Ascending aorta (tissue), 2 donors: ENCODE measurements at regions not wholly inside any gene's neighbourhood (a gene's known extent, or its start where the extent isn't known, plus 50 kb on each side); places are given as distances from the start of the nearest gene placed in this dataset.

Experiments used
- DNase-seq, 2 donors: peaks; one replicate each; pipeline ENCODE4 v3.0.0-alpha.2; 2019; ENCODE audit warnings: low spot score in 2 of 2
- H3K27ac ChIP-seq, 2 donors: fragments of 200-600 bp; sonication (generic); one replicate each; pipeline ENCODE4 v1.5.1; 2016 to 2017; ENCODE audit warnings: mild to moderate bottlenecking in 1 of 2
- H3K27me3 ChIP-seq: fragments of 200-600 bp; sonication (generic); one replicate; pipeline ENCODE4 v1.5.1; 2017
- H3K36me3 ChIP-seq, 2 donors: fragments of 200-600 bp; sonication (generic); one replicate each; pipeline ENCODE4 v1.5.1; 2016
- H3K4me1 ChIP-seq, 2 donors: fragments of 200-600 bp; sonication (generic); one replicate each; pipeline ENCODE4 v1.5.1; 2016 to 2017; ENCODE audit warnings: mild to moderate bottlenecking in 1 of 2
- H3K4me3 ChIP-seq, 2 donors: fragments of 200-600 bp; sonication (generic); one replicate each; pipeline ENCODE4 v1.5.1; 2016 to 2017; ENCODE audit warnings: mild to moderate bottlenecking in 1 of 2
- H3K9me3 ChIP-seq, 2 donors: fragments of 200-600 bp; sonication (generic); one replicate each; pipeline ENCODE4 v1.5.1; 2016
- intact Hi-C: fragments of 100-400 bp; cut with DNase I; formaldehyde crosslinking; loops from one replicate; pipeline ENCODE4 v1.15.1; 2023
- TF ChIP-seq, protein P1 (sequence below), 3 experiments: fragments of 200-600 bp in 2 of 3; fragments of 450-650 bp in 1 of 3; sonication (generic) in 2 of 3; IDR thresholded peaks; one replicate each; pipeline ENCODE4 v1.5.1; 2016 to 2019; ENCODE audit warnings: antibody characterized with exemption in 3 of 3, mild to moderate bottlenecking in 1 of 3, moderate library complexity in 1 of 3

DNA sequence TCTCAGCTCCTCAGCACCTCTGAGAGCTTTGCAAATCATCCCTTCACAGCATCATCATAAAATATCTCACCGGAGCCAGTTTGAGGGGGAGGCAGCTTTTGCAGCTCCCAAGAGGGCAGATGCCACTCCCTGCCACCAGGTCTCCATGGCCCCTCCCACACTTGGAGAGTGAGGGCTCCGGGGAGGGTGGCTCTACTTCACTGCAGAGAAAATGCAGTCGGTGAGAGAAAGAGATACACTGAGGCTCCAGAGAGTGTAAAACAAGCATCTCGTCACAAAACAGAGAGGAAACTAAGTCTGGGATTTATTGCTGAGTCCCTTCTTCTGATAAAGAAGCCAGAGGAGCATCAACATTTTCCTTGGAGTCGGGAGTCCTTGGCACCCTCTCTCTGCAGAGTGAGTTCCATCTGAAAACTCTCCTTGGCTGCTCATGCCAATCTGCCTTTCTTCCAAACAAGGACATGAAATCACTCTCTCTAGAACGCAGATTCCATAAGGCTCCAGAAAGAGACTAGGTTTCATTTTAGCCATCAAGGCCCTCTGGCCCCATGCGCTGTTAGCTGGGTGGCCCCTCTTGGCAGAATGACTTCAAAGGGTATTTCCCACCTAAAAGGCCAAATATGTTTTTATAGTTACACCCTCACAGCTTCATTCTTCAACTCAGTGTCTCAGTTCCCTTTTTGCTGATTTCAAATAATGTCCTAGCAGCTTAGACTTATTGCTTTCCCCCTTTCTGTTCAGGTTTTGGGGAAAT lies 70.6 kb upstream of the F13A1 start:
- Histone ChIP-seq H3K4me1 (no peaks in the 10 kb centered on the region), H3K4me3 (peak overlapping the region in 1 of 2 donors; percentile 37), H3K9me3 (no peaks in the 10 kb centered on the region), H3K36me3 (no peaks in the 10 kb centered on the region), H3K27ac (peak overlapping the region in 1 of 2 donors; percentile 1), H3K27me3 (no peaks in the 10 kb centered on the region)
- DNase-seq = no peak
- intact Hi-C loops = no loop called here
- TF ChIP-seq, protein P1, sequence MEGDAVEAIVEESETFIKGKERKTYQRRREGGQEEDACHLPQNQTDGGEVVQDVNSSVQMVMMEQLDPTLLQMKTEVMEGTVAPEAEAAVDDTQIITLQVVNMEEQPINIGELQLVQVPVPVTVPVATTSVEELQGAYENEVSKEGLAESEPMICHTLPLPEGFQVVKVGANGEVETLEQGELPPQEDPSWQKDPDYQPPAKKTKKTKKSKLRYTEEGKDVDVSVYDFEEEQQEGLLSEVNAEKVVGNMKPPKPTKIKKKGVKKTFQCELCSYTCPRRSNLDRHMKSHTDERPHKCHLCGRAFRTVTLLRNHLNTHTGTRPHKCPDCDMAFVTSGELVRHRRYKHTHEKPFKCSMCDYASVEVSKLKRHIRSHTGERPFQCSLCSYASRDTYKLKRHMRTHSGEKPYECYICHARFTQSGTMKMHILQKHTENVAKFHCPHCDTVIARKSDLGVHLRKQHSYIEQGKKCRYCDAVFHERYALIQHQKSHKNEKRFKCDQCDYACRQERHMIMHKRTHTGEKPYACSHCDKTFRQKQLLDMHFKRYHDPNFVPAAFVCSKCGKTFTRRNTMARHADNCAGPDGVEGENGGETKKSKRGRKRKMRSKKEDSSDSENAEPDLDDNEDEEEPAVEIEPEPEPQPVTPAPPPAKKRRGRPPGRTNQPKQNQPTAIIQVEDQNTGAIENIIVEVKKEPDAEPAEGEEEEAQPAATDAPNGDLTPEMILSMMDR (IDR thresholded peaks at IDR 0.05) = no peak

DNA sequence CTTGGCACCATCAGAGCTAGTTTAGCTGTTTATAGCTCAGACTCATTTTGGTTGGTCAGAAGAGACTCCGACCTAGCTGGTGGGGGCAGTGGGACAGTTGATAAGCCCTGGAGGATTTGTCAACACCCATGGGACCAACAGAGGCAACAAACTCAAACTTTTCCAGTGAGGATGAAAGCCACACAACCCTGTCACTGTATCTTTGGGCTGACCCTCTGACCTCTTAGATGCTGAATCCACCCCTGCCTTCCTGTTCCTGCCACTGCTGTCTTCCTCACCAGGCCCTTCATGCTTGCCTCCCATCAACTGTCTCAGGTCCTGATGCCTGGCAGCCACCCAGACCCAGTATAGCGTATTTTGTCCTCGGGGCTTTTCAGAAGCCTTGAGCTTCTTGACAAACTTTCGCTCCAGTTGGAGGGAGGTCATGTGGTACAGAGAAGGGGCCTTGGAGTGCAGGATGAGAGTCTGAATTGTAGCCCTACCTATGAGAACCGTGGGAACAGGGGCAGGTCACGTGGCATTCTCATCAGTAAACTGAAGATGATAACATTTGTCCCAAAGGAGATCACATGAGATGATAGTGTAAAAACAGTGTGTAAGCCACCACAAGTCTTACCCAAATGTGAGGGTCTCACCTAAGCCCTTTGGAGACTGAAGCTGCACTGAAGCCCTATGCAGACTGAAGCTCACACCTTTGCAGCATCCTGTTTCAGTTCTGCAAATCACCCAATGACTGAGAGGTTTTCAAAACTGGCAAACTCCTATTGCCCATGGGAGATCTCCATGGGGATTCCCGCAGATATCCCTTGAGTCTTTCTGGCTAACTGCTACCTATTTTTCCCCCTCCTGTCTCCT lies 72.0 kb upstream of the F13A1 start:
- no peak for DNase-seq
- no peaks in the 10 kb centered on the region for H3K36me3 ChIP-seq
- no peaks in the 10 kb centered on the region for H3K9me3 ChIP-seq
- TF ChIP-seq, protein P1 (IDR thresholded peaks at IDR 0.05) = no peak
- intact Hi-C loops = no loop called here
- no peaks in the 10 kb centered on the region for H3K27me3 ChIP-seq
- no peak overlapping the region for H3K27ac ChIP-seq
- H3K4me3 ChIP-seq = no peak overlapping the region
- no peaks in the 10 kb centered on the region for H3K4me1 ChIP-seq

DNA sequence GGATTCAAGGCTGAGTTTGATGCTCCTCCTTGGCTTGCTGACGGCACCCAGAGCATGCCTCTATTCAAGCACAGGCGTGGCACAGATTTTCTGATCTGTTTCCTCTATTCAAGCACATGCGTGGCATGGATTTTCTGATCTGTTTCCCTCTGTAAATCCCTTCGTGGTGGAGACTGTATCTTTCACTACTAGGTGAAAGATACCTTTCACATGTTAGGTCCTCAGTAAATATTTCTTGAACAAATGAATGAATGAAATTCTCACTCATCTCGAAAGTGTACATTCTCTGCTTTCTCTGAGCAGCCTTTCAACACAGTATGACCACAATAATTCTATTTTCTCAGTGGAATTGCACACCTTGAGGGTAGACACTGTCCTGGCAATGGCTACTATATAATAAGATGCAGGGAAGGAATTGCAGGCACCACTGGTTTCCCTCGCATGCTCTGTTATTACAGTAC lies 72.6 kb upstream of the F13A1 start:
- Histone ChIP-seq H3K4me1 (no peaks in the 10 kb centered on the region), H3K36me3 (no peaks in the 10 kb centered on the region), H3K4me3 (no peak overlapping the region), H3K9me3 (no peaks in the 10 kb centered on the region), H3K27ac (no peak overlapping the region), H3K27me3 (no peaks in the 10 kb centered on the region)
- TF ChIP-seq, protein P1 (IDR thresholded peaks at IDR 0.05) = no peak
- DNase-seq = no peak
- intact Hi-C loops = no loop called here

DNA sequence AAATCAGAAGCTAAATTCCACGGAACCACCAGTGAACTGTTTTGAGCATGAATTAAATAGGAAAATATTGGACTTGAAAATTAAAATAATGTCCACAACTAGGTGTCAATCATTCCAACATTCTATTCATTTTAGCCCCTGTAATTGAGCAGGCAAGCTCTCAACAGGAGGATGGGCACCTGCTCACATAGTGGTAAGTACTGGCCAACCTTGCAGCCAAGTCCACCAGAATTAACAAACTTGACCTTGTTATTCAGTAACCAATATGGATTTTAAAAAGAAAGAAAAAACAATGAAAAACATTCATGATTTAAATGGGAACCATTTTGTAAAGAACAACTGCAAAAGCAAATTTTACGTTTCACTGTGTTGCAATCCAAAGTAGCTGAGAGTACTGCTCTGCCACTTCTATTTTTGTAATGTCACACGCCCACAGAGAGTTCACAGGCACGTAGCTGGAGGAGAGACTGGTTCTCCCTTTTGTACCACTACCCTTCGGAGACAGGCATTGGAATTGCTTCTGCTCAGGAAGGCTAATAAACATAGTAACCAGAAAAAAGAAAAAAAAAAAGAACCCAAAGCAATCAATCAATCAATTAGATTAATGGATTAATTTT lies 75.2 kb upstream of the F13A1 start:
- TF ChIP-seq, protein P1 (IDR thresholded peaks at IDR 0.05) = no peak
- Histone ChIP-seq H3K4me3 (no peak overlapping the region), H3K36me3 (no peaks in the 10 kb centered on the region), H3K4me1 (no peaks in the 10 kb centered on the region), H3K27me3 (no peaks in the 10 kb centered on the region), H3K9me3 (no peaks in the 10 kb centered on the region), H3K27ac (no peak overlapping the region)
- no peak for DNase-seq
- intact Hi-C loops = no loop called here

DNA sequence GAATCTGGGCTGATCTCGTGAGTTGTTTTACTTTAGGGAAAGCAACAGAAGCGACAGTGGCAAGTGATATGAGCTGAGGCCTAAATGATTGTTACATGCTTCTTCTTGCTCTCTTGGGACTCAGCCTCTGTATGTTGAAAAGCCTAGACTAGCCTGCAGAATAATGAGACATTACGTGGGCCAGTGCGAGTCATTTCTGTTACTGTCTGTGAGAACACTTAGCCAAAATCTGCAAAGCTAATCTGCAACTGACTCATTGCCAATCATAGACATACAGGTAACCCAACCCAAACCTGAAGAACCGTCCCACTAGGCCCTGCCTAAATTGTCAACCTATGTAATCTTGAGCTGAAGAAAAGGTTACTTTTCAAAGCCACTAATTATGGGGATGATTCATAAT lies 77.4 kb upstream of the F13A1 start:
- DNase-seq = no peak
- intact Hi-C loops = no loop called here
- H3K9me3 ChIP-seq = no peaks in the 10 kb centered on the region
- H3K36me3 ChIP-seq = no peaks in the 10 kb centered on the region
- TF ChIP-seq, protein P1 (IDR thresholded peaks at IDR 0.05) = no peak
- H3K4me1 ChIP-seq = no peaks in the 10 kb centered on the region
- H3K4me3 ChIP-seq = no peak overlapping the region
- no peak overlapping the region for H3K27ac ChIP-seq
- H3K27me3 ChIP-seq = no peaks in the 10 kb centered on the region
